ENCODE measurements at regions not wholly inside any gene's neighbourhood (a gene's known extent, or its start where the extent isn't known, plus 50 kb on each side); places are given as distances from the start of the nearest gene placed in this dataset.

- no peak overlapping the region for H3K4me3 ChIP-seq (ENCODE audit: low read depth in 1 of 5, low read length in 5 of 5)
- no peaks in the 10 kb centered on the region for H3K27me3 ChIP-seq (ENCODE audit: control insufficient read depth in 5 of 5, insufficient read depth in 4 of 5, low read length in 5 of 5)
- no peak overlapping the region for H3K9ac ChIP-seq (ENCODE audit: low read length in 5 of 5)
- H3K27ac ChIP-seq (ENCODE audit: low read depth, low read length) = no peak overlapping the region
- H3K36me3 ChIP-seq (ENCODE audit: control insufficient read depth in 5 of 5, insufficient read depth in 5 of 5, low read length in 5 of 5) = no peaks in the 10 kb centered on the region
- peaks cover 5 to 21% (median 16%) of the 10 kb centered on the region in 5 donors for H3K4me1 ChIP-seq (ENCODE audit: control insufficient read depth in 5 of 5, insufficient read depth in 5 of 5, low read length in 5 of 5)
- H3K9me3 ChIP-seq (ENCODE audit: control insufficient read depth in 5 of 5, low read length in 5 of 5) = peaks cover 0 to 4% (median 3%) of the 10 kb centered on the region in 5 donors
Observed at GRCh38 chr2:15681089-15681885, 89.6 kb downstream of the DDX1 start.

GRCh38 chr2:15682354-15682753, 90.7 kb downstream of the DDX1 start:
- Histone ChIP-seq H3K4me3 (ENCODE audit: low read depth in 1 of 5, low read length in 5 of 5) (no peak overlapping the region), H3K9ac (ENCODE audit: low read length in 5 of 5) (no peak overlapping the region), H3K9me3 (ENCODE audit: control insufficient read depth in 5 of 5, low read length in 5 of 5) (peaks cover 0 to 4% (median 3%) of the 10 kb centered on the region in 5 donors), H3K4me1 (ENCODE audit: control insufficient read depth in 5 of 5, insufficient read depth in 5 of 5, low read length in 5 of 5) (peaks cover 3 to 19% (median 13%) of the 10 kb centered on the region in 5 donors), H3K27ac (ENCODE audit: low read depth, low read length) (no peak overlapping the region), H3K36me3 (ENCODE audit: control insufficient read depth in 5 of 5, insufficient read depth in 5 of 5, low read length in 5 of 5) (no peaks in the 10 kb centered on the region), H3K27me3 (ENCODE audit: control insufficient read depth in 5 of 5, insufficient read depth in 4 of 5, low read length in 5 of 5) (no peaks in the 10 kb centered on the region)

GRCh38 chr2:15684161-15685039, 92.7 kb downstream of the DDX1 start:
- no peak overlapping the region for H3K4me3 ChIP-seq (ENCODE audit: low read depth in 1 of 5, low read length in 5 of 5)
- H3K9me3 ChIP-seq (ENCODE audit: control insufficient read depth in 5 of 5, low read length in 5 of 5) = peaks cover 0 to 2% (median under 1%) of the 10 kb centered on the region in 5 donors
- H3K9ac ChIP-seq (ENCODE audit: low read length in 5 of 5) = no peak overlapping the region
- peaks cover 0 to 3% (median 0%) of the 10 kb centered on the region in 5 donors for H3K27me3 ChIP-seq (ENCODE audit: control insufficient read depth in 5 of 5, insufficient read depth in 4 of 5, low read length in 5 of 5)
- H3K27ac ChIP-seq (ENCODE audit: low read depth, low read length) = no peak overlapping the region
- H3K4me1 ChIP-seq (ENCODE audit: control insufficient read depth in 5 of 5, insufficient read depth in 5 of 5, low read length in 5 of 5) = peaks cover 0 to 11% (median 6%) of the 10 kb centered on the region in 5 donors
- H3K36me3 ChIP-seq (ENCODE audit: control insufficient read depth in 5 of 5, insufficient read depth in 5 of 5, low read length in 5 of 5) = no peaks in the 10 kb centered on the region

- H3K9ac ChIP-seq (ENCODE audit: low read length in 5 of 5) = no peak overlapping the region
- no peaks in the 10 kb centered on the region for H3K36me3 ChIP-seq (ENCODE audit: control insufficient read depth in 5 of 5, insufficient read depth in 5 of 5, low read length in 5 of 5)
- no peak overlapping the region for H3K27ac ChIP-seq (ENCODE audit: low read depth, low read length)
- peaks cover 0 to 6% (median 0%) of the 10 kb centered on the region in 5 donors for H3K27me3 ChIP-seq (ENCODE audit: control insufficient read depth in 5 of 5, insufficient read depth in 4 of 5, low read length in 5 of 5)
- H3K4me1 ChIP-seq (ENCODE audit: control insufficient read depth in 5 of 5, insufficient read depth in 5 of 5, low read length in 5 of 5) = peaks cover 0 to 11% (median 6%) of the 10 kb centered on the region in 5 donors
- H3K4me3 ChIP-seq (ENCODE audit: low read depth in 1 of 5, low read length in 5 of 5) = no peak overlapping the region
- no peaks in the 10 kb centered on the region for H3K9me3 ChIP-seq (ENCODE audit: control insufficient read depth in 5 of 5, low read length in 5 of 5)
Observed at GRCh38 chr2:15685143-15685542, 93.5 kb downstream of the DDX1 start.

- Histone ChIP-seq H3K4me3 (ENCODE audit: low read depth in 1 of 5, low read length in 5 of 5) (no peak overlapping the region), H3K9me3 (ENCODE audit: control insufficient read depth in 5 of 5, low read length in 5 of 5) (no peaks in the 10 kb centered on the region), H3K9ac (ENCODE audit: low read length in 5 of 5) (no peak overlapping the region), H3K27ac (ENCODE audit: low read depth, low read length) (no peak overlapping the region), H3K27me3 (ENCODE audit: control insufficient read depth in 5 of 5, insufficient read depth in 4 of 5, low read length in 5 of 5) (peaks cover 0 to 6% (median 0%) of the 10 kb centered on the region in 5 donors), H3K36me3 (ENCODE audit: control insufficient read depth in 5 of 5, insufficient read depth in 5 of 5, low read length in 5 of 5) (no peaks in the 10 kb centered on the region), H3K4me1 (ENCODE audit: control insufficient read depth in 5 of 5, insufficient read depth in 5 of 5, low read length in 5 of 5) (peaks cover 0 to 10% (median 5%) of the 10 kb centered on the region in 5 donors)
Observed at GRCh38 chr2:15686643-15687042, 95.0 kb downstream of the DDX1 start.

DNA sequence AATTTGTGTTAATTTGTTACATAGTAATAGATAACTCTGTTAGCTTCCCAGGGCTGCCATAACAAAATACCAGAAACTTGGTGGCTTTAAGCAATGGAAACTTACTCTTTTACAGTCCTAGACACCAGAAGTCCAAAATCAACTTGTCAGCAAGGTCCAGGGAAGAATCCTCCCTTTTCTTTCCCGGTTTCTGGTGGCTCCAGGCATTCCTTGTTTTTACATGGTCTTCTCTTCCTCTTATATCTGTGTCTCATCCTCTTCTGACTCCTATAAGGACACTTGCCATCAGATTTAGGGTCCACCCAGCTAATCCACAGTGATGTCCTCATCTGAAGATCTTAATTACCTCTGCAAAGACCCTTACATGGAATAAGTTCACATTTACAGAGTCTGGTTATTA, 95.6 kb downstream of the DDX1 start:
- Histone ChIP-seq H3K36me3 (ENCODE audit: control insufficient read depth in 5 of 5, insufficient read depth in 5 of 5, low read length in 5 of 5) (no peaks in the 10 kb centered on the region), H3K27me3 (ENCODE audit: control insufficient read depth in 5 of 5, insufficient read depth in 4 of 5, low read length in 5 of 5) (peaks cover 0 to 6% (median 0%) of the 10 kb centered on the region in 5 donors), H3K9me3 (ENCODE audit: control insufficient read depth in 5 of 5, low read length in 5 of 5) (no peaks in the 10 kb centered on the region), H3K9ac (ENCODE audit: low read length in 5 of 5) (no peak overlapping the region), H3K27ac (ENCODE audit: low read depth, low read length) (no peak overlapping the region), H3K4me3 (ENCODE audit: low read depth in 1 of 5, low read length in 5 of 5) (no peak overlapping the region), H3K4me1 (ENCODE audit: control insufficient read depth in 5 of 5, insufficient read depth in 5 of 5, low read length in 5 of 5) (peaks cover 0 to 7% (median 3%) of the 10 kb centered on the region in 5 donors)

GRCh38 chr2:15687720-15688119, 96.1 kb downstream of the DDX1 start:
- Histone ChIP-seq H3K9ac (ENCODE audit: low read length in 5 of 5) (no peak overlapping the region), H3K9me3 (ENCODE audit: control insufficient read depth in 5 of 5, low read length in 5 of 5) (no peaks in the 10 kb centered on the region), H3K27me3 (ENCODE audit: control insufficient read depth in 5 of 5, insufficient read depth in 4 of 5, low read length in 5 of 5) (peaks cover 0 to 6% (median 0%) of the 10 kb centered on the region in 5 donors), H3K4me3 (ENCODE audit: low read depth in 1 of 5, low read length in 5 of 5) (no peak overlapping the region), H3K36me3 (ENCODE audit: control insufficient read depth in 5 of 5, insufficient read depth in 5 of 5, low read length in 5 of 5) (no peaks in the 10 kb centered on the region), H3K27ac (ENCODE audit: low read depth, low read length) (no peak overlapping the region), H3K4me1 (ENCODE audit: control insufficient read depth in 5 of 5, insufficient read depth in 5 of 5, low read length in 5 of 5) (peaks cover 0 to 2% (median 1%) of the 10 kb centered on the region in 5 donors)

- peaks cover 0 to 6% (median 0%) of the 10 kb centered on the region in 5 donors for H3K27me3 ChIP-seq (ENCODE audit: control insufficient read depth in 5 of 5, insufficient read depth in 4 of 5, low read length in 5 of 5)
- H3K9me3 ChIP-seq (ENCODE audit: control insufficient read depth in 5 of 5, low read length in 5 of 5) = no peaks in the 10 kb centered on the region
- H3K4me1 ChIP-seq (ENCODE audit: control insufficient read depth in 5 of 5, insufficient read depth in 5 of 5, low read length in 5 of 5) = peaks cover 0 to 2% (median 0%) of the 10 kb centered on the region in 5 donors
- no peak overlapping the region for H3K9ac ChIP-seq (ENCODE audit: low read length in 5 of 5)
- H3K4me3 ChIP-seq (ENCODE audit: low read depth in 1 of 5, low read length in 5 of 5) = no peak overlapping the region
- H3K27ac ChIP-seq (ENCODE audit: low read depth, low read length) = no peak overlapping the region
- no peaks in the 10 kb centered on the region for H3K36me3 ChIP-seq (ENCODE audit: control insufficient read depth in 5 of 5, insufficient read depth in 5 of 5, low read length in 5 of 5)
Observed at GRCh38 chr2:15688924-15689568, 97.4 kb downstream of the DDX1 start.

DNA sequence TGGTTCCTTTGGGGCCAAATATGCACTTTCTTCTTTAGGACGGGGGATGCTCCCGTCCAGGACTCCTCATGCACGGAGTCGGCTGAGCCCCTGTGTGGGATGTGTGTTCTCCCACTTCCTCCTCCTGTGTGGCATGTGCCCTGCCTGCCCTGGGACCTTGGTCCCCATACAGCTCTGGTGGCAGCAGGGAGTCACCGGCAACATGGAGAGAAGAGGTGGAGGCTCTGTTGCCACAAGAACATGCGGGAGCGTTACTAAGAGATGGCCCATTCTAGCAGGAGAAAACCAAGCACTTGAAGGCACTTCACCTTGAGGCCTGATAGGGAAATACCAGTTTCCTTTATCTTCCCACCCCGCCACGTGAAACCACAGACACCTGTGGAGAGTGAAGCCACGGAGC, 98.0 kb downstream of the DDX1 start:
- Histone ChIP-seq H3K27ac (ENCODE audit: low read depth, low read length) (no peak overlapping the region), H3K4me3 (ENCODE audit: low read depth in 1 of 5, low read length in 5 of 5) (no peak overlapping the region), H3K4me1 (ENCODE audit: control insufficient read depth in 5 of 5, insufficient read depth in 5 of 5, low read length in 5 of 5) (peaks cover 0 to 8% (median 0%) of the 10 kb centered on the region in 5 donors), H3K9ac (ENCODE audit: low read length in 5 of 5) (no peak overlapping the region), H3K27me3 (ENCODE audit: control insufficient read depth in 5 of 5, insufficient read depth in 4 of 5, low read length in 5 of 5) (peaks cover 0 to 6% (median 0%) of the 10 kb centered on the region in 5 donors), H3K9me3 (ENCODE audit: control insufficient read depth in 5 of 5, low read length in 5 of 5) (no peaks in the 10 kb centered on the region), H3K36me3 (ENCODE audit: control insufficient read depth in 5 of 5, insufficient read depth in 5 of 5, low read length in 5 of 5) (no peaks in the 10 kb centered on the region)

All from subcutaneous abdominal adipose tissue (tissue), 5 donors.